ENCODE measurements at regions not wholly inside any gene's neighbourhood (a gene's known extent, or its start where the extent isn't known, plus 50 kb on each side); places are given as distances from the start of the nearest gene placed in this dataset.

GRCh38 chr2:120982598-120982997 is 246.9 kb downstream of the GLI2 start:
- ATAC-seq (no peak), FAIRE-seq (no peak), DNase-seq (ENCODE audit: low read depth in 1 of 2, low spot score in 1 of 2) (no peak)
- CTCF ChIA-PET, result no interaction called here
- POLR2A ChIA-PET, result no interaction called here
- H3K27ac ChIP-seq, result no peak overlapping the region
- peaks cover 17% of the 10 kb centered on the region for H3K4me1 ChIP-seq
- no peak overlapping the region for H3K4me3 ChIP-seq
- TF ChIP-seq HDAC2 (IDR thresholded peaks at IDR 0.05), result no peak
- no peak for TF ChIP-seq SMC3 (IDR thresholded peaks at IDR 0.05)
- no peak for TF ChIP-seq RNF2 (IDR thresholded peaks at IDR 0.05; ENCODE audit: borderline replicate concordance, low read depth)
- H3K9me3 ChIP-seq, result no peaks in the 10 kb centered on the region
- no peak overlapping the region for H3K4me2 ChIP-seq
- WGBS (ENCODE audit: missing lambda C conversion rate), result 85% methylated on average over 17 of the region's 20 CpGs

DNA sequence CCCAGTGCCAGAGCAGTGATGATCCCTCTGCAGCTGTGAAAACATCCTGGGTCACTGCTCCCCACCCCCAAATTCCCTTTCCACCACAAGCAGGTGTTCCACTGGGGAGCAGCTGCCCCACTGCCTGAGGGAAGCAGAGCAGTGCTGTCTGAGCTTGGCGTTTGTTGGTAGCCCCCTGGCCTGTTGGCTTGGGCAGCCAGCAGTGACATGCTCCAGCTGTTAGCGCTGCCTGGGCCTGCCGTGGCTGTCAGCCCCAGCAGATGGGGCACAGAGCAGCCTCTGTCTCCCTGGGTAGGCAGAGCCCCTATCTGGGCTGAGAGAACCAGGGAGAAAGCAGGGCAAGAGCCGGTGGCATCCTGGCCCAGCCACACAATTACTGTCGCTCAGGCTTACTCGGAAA is 247.7 kb downstream of the GLI2 start:
- ChIA-PET CTCF (interaction anchor here (0.8 to 1.1 kb wide), 2 partner anchors 42 to 288 kb away, joined by 3 to 4 read pairs; no protein-coding TSS in a partner anchor), POLR2A (no interaction called here)
- no peak for TF ChIP-seq RFX5 (IDR thresholded peaks at IDR 0.05)
- TF ChIP-seq ESRRA (IDR thresholded peaks at IDR 0.05; ENCODE audit: borderline replicate concordance, low read length), result no peak
- TF ChIP-seq CBX8 (IDR thresholded peaks at IDR 0.05), result no peak
- TF ChIP-seq, protein P1, sequence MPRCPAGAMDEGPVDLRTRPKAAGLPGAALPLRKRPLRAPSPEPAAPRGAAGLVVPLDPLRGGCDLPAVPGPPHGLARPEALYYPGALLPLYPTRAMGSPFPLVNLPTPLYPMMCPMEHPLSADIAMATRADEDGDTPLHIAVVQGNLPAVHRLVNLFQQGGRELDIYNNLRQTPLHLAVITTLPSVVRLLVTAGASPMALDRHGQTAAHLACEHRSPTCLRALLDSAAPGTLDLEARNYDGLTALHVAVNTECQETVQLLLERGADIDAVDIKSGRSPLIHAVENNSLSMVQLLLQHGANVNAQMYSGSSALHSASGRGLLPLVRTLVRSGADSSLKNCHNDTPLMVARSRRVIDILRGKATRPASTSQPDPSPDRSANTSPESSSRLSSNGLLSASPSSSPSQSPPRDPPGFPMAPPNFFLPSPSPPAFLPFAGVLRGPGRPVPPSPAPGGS (IDR thresholded peaks at IDR 0.05), result no peak
- no peak for TF ChIP-seq RARB (CRISPR knock-in tag; IDR thresholded peaks at IDR 0.05)
- no peak for TF ChIP-seq HEYL (CRISPR knock-in tag; IDR thresholded peaks at IDR 0.05)
- TF ChIP-seq TFCP2L1 (CRISPR knock-in tag; IDR thresholded peaks at IDR 0.05), result no peak
- TF ChIP-seq JUNB (IDR thresholded peaks at IDR 0.05), result no peak
- TF ChIP-seq ATOH8 (CRISPR knock-in tag; IDR thresholded peaks at IDR 0.05; ENCODE audit: low read depth), result no peak
- no peak for TF ChIP-seq ZSCAN20 (CRISPR knock-in tag; IDR thresholded peaks at IDR 0.05)
- no peak for TF ChIP-seq PHF8 (IDR thresholded peaks at IDR 0.05; ENCODE audit: borderline replicate concordance, low read depth)
- TF ChIP-seq CBX2 (IDR thresholded peaks at IDR 0.05; ENCODE audit: borderline replicate concordance, low read depth), result no peak
- TF ChIP-seq, protein P2, sequence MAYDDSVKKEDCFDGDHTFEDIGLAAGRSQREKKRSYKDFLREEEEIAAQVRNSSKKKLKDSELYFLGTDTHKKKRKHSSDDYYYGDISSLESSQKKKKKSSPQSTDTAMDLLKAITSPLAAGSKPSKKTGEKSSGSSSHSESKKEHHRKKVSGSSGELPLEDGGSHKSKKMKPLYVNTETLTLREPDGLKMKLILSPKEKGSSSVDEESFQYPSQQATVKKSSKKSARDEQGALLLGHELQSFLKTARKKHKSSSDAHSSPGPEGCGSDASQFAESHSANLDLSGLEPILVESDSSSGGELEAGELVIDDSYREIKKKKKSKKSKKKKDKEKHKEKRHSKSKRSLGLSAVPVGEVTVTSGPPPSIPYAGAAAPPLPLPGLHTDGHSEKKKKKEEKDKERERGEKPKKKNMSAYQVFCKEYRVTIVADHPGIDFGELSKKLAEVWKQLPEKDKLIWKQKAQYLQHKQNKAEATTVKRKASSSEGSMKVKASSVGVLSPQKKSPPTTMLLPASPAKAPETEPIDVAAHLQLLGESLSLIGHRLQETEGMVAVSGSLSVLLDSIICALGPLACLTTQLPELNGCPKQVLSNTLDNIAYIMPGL (CRISPR knock-in tag; IDR thresholded peaks at IDR 0.05; ENCODE audit: borderline replicate concordance), result no peak
- no peak for TF ChIP-seq RNF2 (IDR thresholded peaks at IDR 0.05; ENCODE audit: borderline replicate concordance, low read depth)
- no peak for DNase-seq (ENCODE audit: low read depth in 1 of 2, low spot score in 1 of 2)
- Histone ChIP-seq H3K27ac (no peak overlapping the region), H3K9me3 (no peaks in the 10 kb centered on the region), H3K4me2 (no peak overlapping the region), H3K4me1 (peaks cover 11% of the 10 kb centered on the region), H3K4me3 (no peak overlapping the region)
- WGBS (ENCODE audit: missing lambda C conversion rate), result 88% methylated on average over 6 of the region's 6 CpGs
- ATAC-seq, result no peak
- no peak for FAIRE-seq

- Histone ChIP-seq H3K4me1 (peaks cover 4% of the 10 kb centered on the region; the same call in 2 of the 3 replicates), H3K9me3 (no peaks in the 10 kb centered on the region), H3K4me3 (no peak overlapping the region), H3K27ac (no peak overlapping the region), H3K4me2 (no peak overlapping the region)
- ChIA-PET CTCF (interaction anchor here (0.8 to 1.1 kb wide), 2 partner anchors 41 to 289 kb away, joined by 3 to 4 read pairs; no protein-coding TSS in a partner anchor), POLR2A (no interaction called here)
- no peak for DNase-seq (ENCODE audit: low read depth in 1 of 2, low spot score in 1 of 2)
- no peak for TF ChIP-seq SREBF2 (IDR thresholded peaks at IDR 0.05)
- no peak for TF ChIP-seq FOXS1 (CRISPR knock-in tag; IDR thresholded peaks at IDR 0.05)
- TF ChIP-seq CBX2 (IDR thresholded peaks at IDR 0.05; ENCODE audit: borderline replicate concordance, low read depth), result no peak
- TF ChIP-seq, protein P3, sequence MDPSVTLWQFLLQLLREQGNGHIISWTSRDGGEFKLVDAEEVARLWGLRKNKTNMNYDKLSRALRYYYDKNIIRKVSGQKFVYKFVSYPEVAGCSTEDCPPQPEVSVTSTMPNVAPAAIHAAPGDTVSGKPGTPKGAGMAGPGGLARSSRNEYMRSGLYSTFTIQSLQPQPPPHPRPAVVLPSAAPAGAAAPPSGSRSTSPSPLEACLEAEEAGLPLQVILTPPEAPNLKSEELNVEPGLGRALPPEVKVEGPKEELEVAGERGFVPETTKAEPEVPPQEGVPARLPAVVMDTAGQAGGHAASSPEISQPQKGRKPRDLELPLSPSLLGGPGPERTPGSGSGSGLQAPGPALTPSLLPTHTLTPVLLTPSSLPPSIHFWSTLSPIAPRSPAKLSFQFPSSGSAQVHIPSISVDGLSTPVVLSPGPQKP (IDR thresholded peaks at IDR 0.05; ENCODE audit: low read depth, low read length), result no peak
- TF ChIP-seq FOSB (CRISPR knock-in tag; IDR thresholded peaks at IDR 0.05), result no peak
- ATAC-seq, result no peak
- no peak for FAIRE-seq
- 92% methylated on average over 8 of the region's 8 CpGs for WGBS (ENCODE audit: missing lambda C conversion rate)
Measured at GRCh38 chr2:120984046-120984445, 248.4 kb downstream of the GLI2 start.
